Fibroblast of lung (primary cell): ENCODE measurements at regions not wholly inside any gene's neighbourhood (a gene's known extent, or its start where the extent isn't known, plus 50 kb on each side); places are given as distances from the start of the nearest gene placed in this dataset.

ENCODE experiments used
- DNase-seq, 2 donors: peaks; one replicate each; pipeline versions ENCODE4 v3.0.0 to v3.0.0-alpha.2; 2010; ENCODE audit warnings: low read depth in 2 of 2
- H2AFZ ChIP-seq: 2 replicates; pipeline ENCODE4 v1.5.1; 2012; ENCODE audit warnings: low read length, control low read depth, inconsistent platforms
- H3K27ac ChIP-seq: 2 replicates; pipeline ENCODE4 v1.5.1; 2011; ENCODE audit warnings: low read length, control low read depth; ENCODE audit not compliant: insufficient read depth
- H3K27me3 ChIP-seq: 2 replicates; pipeline ENCODE4 v1.5.1; 2011; ENCODE audit warnings: mild to moderate bottlenecking, low read length; ENCODE audit not compliant: control insufficient read depth, insufficient read depth
- H3K36me3 ChIP-seq: 2 replicates; pipeline ENCODE4 v1.5.1; 2011; ENCODE audit warnings: low read length; ENCODE audit not compliant: control insufficient read depth, insufficient read depth
- H3K4me1 ChIP-seq: 2 replicates; pipeline ENCODE4 v1.5.1; 2011; ENCODE audit warnings: low read length; ENCODE audit not compliant: control insufficient read depth, insufficient read depth; ENCODE audit errors: extremely low read depth
- H3K4me2 ChIP-seq: 2 replicates; pipeline ENCODE4 v1.5.1; 2011; ENCODE audit warnings: low read length, control low read depth; ENCODE audit not compliant: insufficient read depth; ENCODE audit errors: extremely low read depth
- H3K4me3 ChIP-seq, 4 experiments: fragments of 200-600 bp in 1 of 4; sonication (generic) in 1 of 4; replicated peaks in 1 of 4; 2 replicates each; pipeline ENCODE4 v1.5.1; 2011 to 2016; ENCODE audit warnings: low read length in 4 of 4, low read depth in 3 of 4, mild to moderate bottlenecking in 3 of 4, control low read depth in 2 of 4, inconsistent platforms in 1 of 4, mixed read lengths in 1 of 4; ENCODE audit not compliant: insufficient read depth in 1 of 4; ENCODE audit errors: control extremely low read depth in 1 of 4
- H3K79me2 ChIP-seq: 2 replicates; pipeline ENCODE4 v1.5.1; 2012; ENCODE audit warnings: mild to moderate bottlenecking, low read length, inconsistent platforms; ENCODE audit not compliant: control insufficient read depth, insufficient read depth
- H3K9ac ChIP-seq: 2 replicates; pipeline ENCODE4 v1.5.1; 2011; ENCODE audit warnings: mild to moderate bottlenecking, low read length, control low read depth; ENCODE audit not compliant: insufficient read depth
- H3K9me3 ChIP-seq: 2 replicates; pipeline ENCODE4 v1.5.1; 2012; ENCODE audit warnings: low read depth, low read length; ENCODE audit not compliant: control insufficient read depth, insufficient read depth
- H4K20me1 ChIP-seq: 2 replicates; pipeline ENCODE4 v1.5.1; 2011; ENCODE audit warnings: low read length; ENCODE audit not compliant: control insufficient read depth, insufficient read depth; ENCODE audit errors: extremely low read depth
- EZH2 ChIP-seq: IDR thresholded peaks from 2 replicates; pipeline ENCODE4 v1.5.1; 2012; ENCODE audit warnings: low read length, control low read depth, mild to moderate bottlenecking; ENCODE audit errors: missing control alignments
- TF ChIP-seq, protein P1 (sequence below), 2 donors: IDR thresholded peaks in 1 of 2; conservative IDR thresholded peaks in 1 of 2; 1 replicate in 1 of 2; 2 replicates in 1 of 2; pipeline ENCODE4 v1.5.1; 2011 to 2012; ENCODE audit warnings: low read length in 2 of 2, control low read depth in 1 of 2, inconsistent platforms in 1 of 2, low read depth in 1 of 2, mild to moderate bottlenecking in 1 of 2

DNA sequence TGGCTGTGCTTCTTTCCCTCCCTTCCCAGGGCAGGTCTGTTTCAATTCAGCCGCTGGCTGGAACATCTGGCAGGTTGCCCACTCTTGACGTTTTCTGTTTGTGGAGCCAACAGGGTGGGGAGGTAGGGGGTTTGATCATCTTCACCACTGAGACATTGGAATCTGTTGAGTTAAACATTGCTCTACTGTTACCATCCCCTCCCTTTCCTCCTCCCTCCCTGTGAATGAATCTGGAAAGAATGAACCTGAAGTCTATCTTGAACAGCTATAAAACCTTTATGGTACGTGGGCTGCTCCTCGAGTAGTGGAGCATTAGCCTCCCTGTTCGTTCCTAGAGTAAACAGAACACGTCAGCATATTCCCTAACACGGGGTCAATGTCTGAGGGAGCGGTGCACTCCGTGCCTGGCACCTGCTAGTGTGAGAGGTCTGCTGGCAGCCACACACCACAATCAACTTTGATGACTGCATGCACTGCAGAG is 249.9 kb upstream of the RBBP8 start:
- no peaks in the 10 kb centered on the region for H3K4me1 ChIP-seq
- H3K4me3 ChIP-seq: no peak overlapping the region
- H4K20me1 ChIP-seq: no peaks in the 10 kb centered on the region
- no peak overlapping the region for H2AFZ ChIP-seq
- H3K36me3 ChIP-seq: no peaks in the 10 kb centered on the region
- no peak overlapping the region for H3K27ac ChIP-seq
- H3K27me3 ChIP-seq: no peaks in the 10 kb centered on the region
- DNase-seq: peak; percentile 83 to 97
- peak overlapping the region; percentile 30 for H3K4me2 ChIP-seq
- TF ChIP-seq, protein P1, sequence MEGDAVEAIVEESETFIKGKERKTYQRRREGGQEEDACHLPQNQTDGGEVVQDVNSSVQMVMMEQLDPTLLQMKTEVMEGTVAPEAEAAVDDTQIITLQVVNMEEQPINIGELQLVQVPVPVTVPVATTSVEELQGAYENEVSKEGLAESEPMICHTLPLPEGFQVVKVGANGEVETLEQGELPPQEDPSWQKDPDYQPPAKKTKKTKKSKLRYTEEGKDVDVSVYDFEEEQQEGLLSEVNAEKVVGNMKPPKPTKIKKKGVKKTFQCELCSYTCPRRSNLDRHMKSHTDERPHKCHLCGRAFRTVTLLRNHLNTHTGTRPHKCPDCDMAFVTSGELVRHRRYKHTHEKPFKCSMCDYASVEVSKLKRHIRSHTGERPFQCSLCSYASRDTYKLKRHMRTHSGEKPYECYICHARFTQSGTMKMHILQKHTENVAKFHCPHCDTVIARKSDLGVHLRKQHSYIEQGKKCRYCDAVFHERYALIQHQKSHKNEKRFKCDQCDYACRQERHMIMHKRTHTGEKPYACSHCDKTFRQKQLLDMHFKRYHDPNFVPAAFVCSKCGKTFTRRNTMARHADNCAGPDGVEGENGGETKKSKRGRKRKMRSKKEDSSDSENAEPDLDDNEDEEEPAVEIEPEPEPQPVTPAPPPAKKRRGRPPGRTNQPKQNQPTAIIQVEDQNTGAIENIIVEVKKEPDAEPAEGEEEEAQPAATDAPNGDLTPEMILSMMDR (conservative IDR thresholded peaks at IDR 0.05 in 1 of 2, IDR thresholded peaks at IDR 0.05 in 1 of 2; ENCODE audit: low read depth in 1 of 2, low read length in 2 of 2): no peak
- TF ChIP-seq EZH2: no peak
- no peaks in the 10 kb centered on the region for H3K79me2 ChIP-seq
- no peak overlapping the region for H3K9ac ChIP-seq
- no peaks in the 10 kb centered on the region for H3K9me3 ChIP-seq

DNA sequence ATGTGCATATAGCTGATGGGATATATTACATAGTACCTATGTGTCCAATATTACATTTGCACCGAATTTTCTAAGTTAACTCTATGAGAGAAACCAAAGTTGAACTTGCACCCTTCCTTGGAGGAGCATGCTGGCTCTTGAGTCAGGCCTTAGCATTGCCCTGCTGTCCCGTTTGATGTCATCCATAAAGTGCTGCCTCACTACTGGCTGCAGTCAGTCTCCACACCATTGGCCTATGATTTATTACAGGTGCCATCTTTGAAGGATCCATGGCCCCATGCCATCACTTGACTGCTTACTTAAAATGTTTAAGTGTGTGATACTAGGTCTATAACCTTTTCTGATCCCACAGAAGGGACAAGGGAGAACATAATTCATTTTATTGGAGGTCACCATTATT is 249.3 kb upstream of the RBBP8 start:
- H3K4me2 ChIP-seq: no peak overlapping the region
- no peak overlapping the region for H3K9ac ChIP-seq
- no peak overlapping the region for H3K4me3 ChIP-seq
- H2AFZ ChIP-seq: no peak overlapping the region
- H3K27ac ChIP-seq: no peak overlapping the region
- no peaks in the 10 kb centered on the region for H3K27me3 ChIP-seq
- H4K20me1 ChIP-seq: no peaks in the 10 kb centered on the region
- no peaks in the 10 kb centered on the region for H3K36me3 ChIP-seq
- H3K4me1 ChIP-seq: no peaks in the 10 kb centered on the region
- no peaks in the 10 kb centered on the region for H3K9me3 ChIP-seq
- TF ChIP-seq, protein P1 (conservative IDR thresholded peaks at IDR 0.05 in 1 of 2, IDR thresholded peaks at IDR 0.05 in 1 of 2; ENCODE audit: low read depth in 1 of 2, low read length in 2 of 2): no peak
- no peak for TF ChIP-seq EZH2
- DNase-seq: no peak
- no peaks in the 10 kb centered on the region for H3K79me2 ChIP-seq

DNA sequence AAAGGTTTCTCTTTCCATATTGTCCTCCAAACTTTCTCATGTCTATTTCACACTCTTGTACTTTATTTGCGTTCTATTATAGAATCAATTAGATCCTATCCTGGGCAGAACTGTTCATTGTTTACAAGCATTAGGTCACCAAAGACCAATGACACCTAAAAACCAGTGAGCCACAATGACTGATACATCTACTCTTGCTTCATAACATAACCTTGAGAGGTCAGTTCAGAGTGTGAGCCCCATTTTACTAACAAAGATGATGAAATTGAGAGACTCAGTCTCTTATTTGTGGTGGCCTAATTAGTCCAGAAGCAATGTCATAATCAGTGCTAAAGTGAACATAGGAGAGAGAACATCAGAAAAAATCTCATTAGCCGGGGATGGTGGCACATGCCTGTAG is 248.9 kb upstream of the RBBP8 start:
- no peaks in the 10 kb centered on the region for H4K20me1 ChIP-seq
- H3K36me3 ChIP-seq: no peaks in the 10 kb centered on the region
- no peak for DNase-seq
- TF ChIP-seq, protein P1 (conservative IDR thresholded peaks at IDR 0.05 in 1 of 2, IDR thresholded peaks at IDR 0.05 in 1 of 2; ENCODE audit: low read depth in 1 of 2, low read length in 2 of 2): no peak
- TF ChIP-seq EZH2: no peak
- no peaks in the 10 kb centered on the region for H3K79me2 ChIP-seq
- H3K9ac ChIP-seq: no peak overlapping the region
- no peaks in the 10 kb centered on the region for H3K9me3 ChIP-seq
- no peak overlapping the region for H3K27ac ChIP-seq
- no peaks in the 10 kb centered on the region for H3K27me3 ChIP-seq
- H3K4me2 ChIP-seq: no peak overlapping the region
- no peak overlapping the region for H2AFZ ChIP-seq
- H3K4me1 ChIP-seq: no peaks in the 10 kb centered on the region
- no peak overlapping the region for H3K4me3 ChIP-seq
